ENCODE measurements at regions not wholly inside any gene's neighbourhood (a gene's known extent, or its start where the extent isn't known, plus 50 kb on each side); places are given as distances from the start of the nearest gene placed in this dataset.

DNA sequence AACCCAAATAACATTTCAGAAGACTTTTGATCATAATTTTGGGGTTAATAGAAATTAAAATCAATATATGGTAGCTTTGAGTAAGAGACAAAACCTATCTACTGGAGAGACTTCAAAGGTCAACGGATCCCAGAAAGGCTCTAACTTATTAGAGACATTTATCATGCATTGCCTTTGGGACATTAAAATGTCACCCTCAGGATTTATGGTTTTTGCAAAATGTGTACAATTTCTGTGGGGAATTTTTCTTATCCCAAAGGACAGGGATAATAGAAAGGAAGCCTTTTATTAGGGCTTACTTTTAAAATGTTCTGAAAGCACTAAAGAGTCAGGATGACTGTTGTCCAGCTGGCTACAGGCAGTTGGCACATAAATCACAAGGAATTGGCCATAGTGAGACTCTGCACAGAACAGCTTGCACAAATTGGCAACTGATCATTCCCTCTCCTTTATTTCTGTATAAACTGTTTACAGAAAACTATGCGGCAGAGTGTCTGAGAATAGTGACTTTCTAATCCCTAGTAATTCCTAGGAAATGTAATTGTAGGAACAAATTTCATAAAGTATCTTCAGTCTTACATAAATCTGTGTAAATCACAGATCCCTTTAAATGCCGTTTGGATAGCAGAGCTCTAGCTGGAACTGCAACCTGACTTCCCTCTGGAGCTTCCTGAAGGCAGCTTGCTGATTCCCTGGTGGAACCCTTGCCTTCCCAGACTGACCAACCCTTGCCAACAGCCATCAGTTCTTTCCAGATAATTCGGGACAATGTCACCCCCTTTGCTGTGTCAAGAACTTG, 201.1 kb upstream of the PREP start:
- TF ChIP-seq, protein P1, sequence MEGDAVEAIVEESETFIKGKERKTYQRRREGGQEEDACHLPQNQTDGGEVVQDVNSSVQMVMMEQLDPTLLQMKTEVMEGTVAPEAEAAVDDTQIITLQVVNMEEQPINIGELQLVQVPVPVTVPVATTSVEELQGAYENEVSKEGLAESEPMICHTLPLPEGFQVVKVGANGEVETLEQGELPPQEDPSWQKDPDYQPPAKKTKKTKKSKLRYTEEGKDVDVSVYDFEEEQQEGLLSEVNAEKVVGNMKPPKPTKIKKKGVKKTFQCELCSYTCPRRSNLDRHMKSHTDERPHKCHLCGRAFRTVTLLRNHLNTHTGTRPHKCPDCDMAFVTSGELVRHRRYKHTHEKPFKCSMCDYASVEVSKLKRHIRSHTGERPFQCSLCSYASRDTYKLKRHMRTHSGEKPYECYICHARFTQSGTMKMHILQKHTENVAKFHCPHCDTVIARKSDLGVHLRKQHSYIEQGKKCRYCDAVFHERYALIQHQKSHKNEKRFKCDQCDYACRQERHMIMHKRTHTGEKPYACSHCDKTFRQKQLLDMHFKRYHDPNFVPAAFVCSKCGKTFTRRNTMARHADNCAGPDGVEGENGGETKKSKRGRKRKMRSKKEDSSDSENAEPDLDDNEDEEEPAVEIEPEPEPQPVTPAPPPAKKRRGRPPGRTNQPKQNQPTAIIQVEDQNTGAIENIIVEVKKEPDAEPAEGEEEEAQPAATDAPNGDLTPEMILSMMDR (IDR thresholded peaks at IDR 0.05), result no peak
- no peak for TF ChIP-seq POLR2A (IDR thresholded peaks at IDR 0.05)

All from thyroid gland (tissue), 4 donors.